Adrenal gland (tissue), 5 donors: ENCODE measurements at regions not wholly inside any gene's neighbourhood (a gene's known extent, or its start where the extent isn't known, plus 50 kb on each side); places are given as distances from the start of the nearest gene placed in this dataset.

Source experiments
- CTCF ChIP-seq, 6 experiments: fragments of 450-650 bp in 4 of 6; fragments of 200-600 bp in 2 of 6; sonication (generic) in 1 of 6; IDR thresholded peaks; 1 replicate in 5 of 6; 2 replicates in 1 of 6; pipeline versions ENCODE4 v1.5.1 to v1.8.0; 2016 to 2021; ENCODE audit warnings: antibody characterized with exemption in 6 of 6, mild to moderate bottlenecking in 2 of 6, moderate library complexity in 1 of 6
- POLR2A ChIP-seq, 2 donors: fragments of 450-650 bp; IDR thresholded peaks; one replicate each; pipeline ENCODE4 v1.6.1; 2017; ENCODE audit warnings: antibody characterized with exemption in 2 of 2, mild to moderate bottlenecking in 2 of 2, moderate library complexity in 1 of 2
- donor health status: DM: no; HTN: no; CAD: no.

DNA sequence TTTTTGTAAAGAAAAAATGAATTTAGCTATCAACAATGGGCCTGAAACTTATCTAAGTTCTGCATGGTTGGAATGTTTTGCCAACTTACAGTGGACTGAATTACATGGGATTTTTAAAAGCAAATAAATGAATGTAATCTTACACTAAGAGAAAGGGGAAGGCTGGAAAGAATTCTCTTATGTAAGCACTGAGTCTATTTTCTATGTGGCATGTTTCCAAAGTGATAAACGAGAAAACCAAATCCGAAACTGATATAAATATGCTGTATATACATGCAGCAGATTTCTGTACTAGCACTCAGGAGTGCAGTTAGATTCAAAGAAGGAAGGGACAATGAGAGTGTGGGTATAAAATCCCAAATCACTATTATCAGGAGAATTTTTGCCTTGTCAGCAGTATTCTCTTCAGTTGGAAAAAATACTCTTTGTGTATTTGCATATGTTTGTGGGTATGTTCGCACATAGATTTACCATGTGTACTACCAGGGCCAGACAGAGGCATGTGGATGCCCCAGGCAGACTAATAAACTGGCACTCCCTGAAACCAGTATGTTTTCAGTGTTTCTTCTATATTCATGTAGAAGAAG lies 334.3 kb upstream of the SEMA3D start:
- TF ChIP-seq CTCF (IDR thresholded peaks at IDR 0.05) (no peak), POLR2A (IDR thresholded peaks at IDR 0.05) (no peak)
